SK-MEL-5 (cell line): ENCODE measurements at regions not wholly inside any gene's neighbourhood (a gene's known extent, or its start where the extent isn't known, plus 50 kb on each side); places are given as distances from the start of the nearest gene placed in this dataset.
"Not testable (repeated sequence)": the region's sequence is repeated elsewhere in the genome, so short reads cannot be mapped to it uniquely, and the experiment has no call there.

Experiments used
- DNase-seq: peaks from one replicate; pipeline ENCODE4 v3.0.0-alpha.2; 2016; ENCODE audit warnings: low read depth, low spot score
- in situ Hi-C: cut with HindIII; loops from 2 replicates; pipeline ENCODE4 v1.10.0; 2016; ENCODE audit warnings: low sequenced_read_pairs, high pct_unique_total_duplicates, low pct_unique_long_range_greater_than_20kb

GRCh38 chr9:30812821-30813220 lies 1571.6 kb upstream of the ACO1 start:
- in situ Hi-C loops: no loop called here
- no peak for DNase-seq

- in situ Hi-C loops: no loop called here
- no peak for DNase-seq
Observed at GRCh38 chr9:30815585-30815984, 1568.9 kb upstream of the ACO1 start.

GRCh38 chr9:30845136-30845535 lies 1539.3 kb upstream of the ACO1 start:
- in situ Hi-C loops: no loop called here
- DNase-seq: no peak

GRCh38 chr9:30846651-30847050 lies 1537.8 kb upstream of the ACO1 start:
- no peak for DNase-seq
- in situ Hi-C loops: no loop called here

DNA sequence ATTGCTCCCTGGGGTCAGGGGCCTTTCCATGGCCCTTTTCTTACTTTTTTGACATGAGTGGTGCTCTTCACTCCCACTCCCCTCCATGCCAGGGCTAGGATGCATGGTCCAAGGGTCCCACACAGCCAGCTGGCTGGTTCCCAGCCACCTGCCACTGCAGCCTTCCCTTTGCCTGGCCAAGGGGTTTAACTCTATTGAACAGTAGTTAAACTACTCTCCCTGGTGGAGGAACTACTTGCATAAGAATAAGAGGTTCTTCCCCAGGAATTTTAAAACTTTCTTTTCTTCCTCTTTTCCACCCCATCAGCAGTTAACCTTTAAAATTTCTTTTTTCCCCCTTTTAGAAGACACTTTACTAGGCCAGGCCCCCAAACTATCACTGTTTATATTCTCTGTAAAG lies 1532.8 kb upstream of the ACO1 start:
- in situ Hi-C loops: no loop called here
- no peak for DNase-seq

DNA sequence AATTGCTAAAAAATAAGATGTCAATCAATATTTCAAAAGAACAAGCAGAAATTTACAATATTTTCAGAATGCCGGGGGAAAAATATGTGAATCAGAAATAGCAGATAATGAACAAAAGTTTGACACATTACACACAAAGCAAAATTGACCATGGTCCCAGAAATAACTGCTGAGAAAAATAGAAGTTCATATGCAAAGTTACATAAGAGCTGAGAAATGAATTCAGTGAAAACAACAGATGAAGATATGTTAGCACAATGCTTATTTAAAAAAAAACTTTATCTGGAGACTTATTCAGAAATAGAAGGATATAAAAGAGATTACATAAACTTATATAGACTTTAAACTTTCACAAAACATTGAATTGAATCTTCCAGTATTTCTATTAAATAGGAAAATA lies 1483.7 kb upstream of the ACO1 start:
- DNase-seq: no peak
- in situ Hi-C loops: no loop called here

DNA sequence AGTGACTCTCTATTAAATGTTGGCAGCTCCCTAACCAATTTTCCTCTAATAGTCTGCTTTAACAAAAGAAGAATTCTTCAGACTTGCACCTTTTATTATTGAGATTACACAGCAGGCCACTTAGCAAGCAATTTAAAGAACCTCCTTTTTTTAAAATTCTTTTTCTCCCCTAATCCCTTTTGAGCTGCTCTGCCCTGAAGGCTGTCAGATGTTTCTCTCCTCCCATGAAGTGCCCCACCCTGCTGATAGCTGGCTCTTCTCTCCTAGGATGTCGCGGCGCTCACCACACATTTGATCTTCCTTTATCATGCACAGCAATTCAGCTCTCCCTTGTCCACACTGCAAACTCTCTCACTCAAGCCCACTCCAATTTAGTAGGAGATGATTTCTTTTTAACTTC lies 1471.1 kb upstream of the ACO1 start:
- in situ Hi-C loops: no loop called here
- DNase-seq: no peak

DNA sequence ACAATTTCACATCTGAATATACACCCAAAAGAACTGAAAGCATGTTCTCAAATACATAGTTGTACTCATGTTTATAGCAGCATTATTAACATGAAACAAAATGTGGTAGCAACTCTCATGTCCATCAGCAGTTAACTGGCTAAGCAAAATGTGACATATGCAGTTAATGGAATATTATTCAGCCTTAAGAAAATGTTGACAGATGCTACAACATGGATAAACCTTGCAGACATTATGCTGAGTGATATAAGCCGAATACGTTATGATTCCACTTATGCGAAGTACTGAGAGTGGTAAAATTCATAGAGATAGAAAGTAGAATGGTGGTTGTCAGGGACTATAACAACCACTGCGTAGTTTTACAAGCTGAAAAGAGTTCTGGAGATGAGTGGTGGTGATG lies 1469.0 kb upstream of the ACO1 start:
- in situ Hi-C loops: no loop called here
- DNase-seq: no peak

DNA sequence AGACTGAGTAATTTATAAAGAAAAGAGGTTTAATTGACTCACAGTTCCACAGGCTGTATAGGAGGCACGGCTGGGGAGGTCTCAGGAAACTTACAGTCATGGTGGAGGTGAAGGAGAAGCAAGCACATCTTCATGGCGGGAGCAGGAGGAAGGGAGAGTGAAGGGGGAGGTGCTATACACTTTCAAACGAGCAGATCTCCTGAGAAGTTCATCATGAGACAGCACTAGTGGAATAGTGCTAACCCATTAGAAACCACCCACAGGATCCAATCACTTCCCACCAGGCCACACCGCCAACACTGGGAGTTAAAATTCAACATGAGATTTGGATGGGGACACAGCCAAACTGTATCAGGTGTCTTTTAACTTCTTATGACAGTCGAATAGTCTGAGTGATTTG lies 1459.3 kb upstream of the ACO1 start:
- DNase-seq: no peak
- in situ Hi-C loops: no loop called here

- no peak for DNase-seq
- in situ Hi-C loops: no loop called here
Observed at GRCh38 chr9:30925635-30926034, 1458.8 kb upstream of the ACO1 start.

GRCh38 chr9:30928045-30928444 lies 1456.4 kb upstream of the ACO1 start:
- DNase-seq: no peak
- in situ Hi-C loops: no loop called here

DNA sequence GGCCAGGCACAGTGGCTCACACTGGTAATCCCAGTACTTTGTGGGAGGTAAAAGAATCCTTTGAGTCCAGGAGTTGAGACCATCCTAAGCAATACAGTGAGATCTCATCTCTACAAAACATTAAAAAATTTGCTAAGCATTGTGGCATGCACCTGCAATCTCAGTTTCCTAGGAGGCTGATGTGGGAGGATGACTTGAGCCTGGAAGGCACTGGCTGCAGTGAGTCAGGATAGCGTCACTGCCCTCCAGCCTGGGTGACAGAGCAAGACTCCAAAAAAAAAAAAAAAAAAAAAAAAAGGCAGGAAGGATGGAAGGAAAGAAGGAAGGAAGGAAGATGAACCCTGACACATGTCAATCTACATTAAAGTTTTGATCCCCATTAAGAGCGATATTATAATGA lies 1452.2 kb upstream of the ACO1 start:
- in situ Hi-C loops: no loop called here
- no peak for DNase-seq

- in situ Hi-C loops: no loop called here
- DNase-seq: no peak
Observed at GRCh38 chr9:30935730-30936129, 1448.7 kb upstream of the ACO1 start.

DNA sequence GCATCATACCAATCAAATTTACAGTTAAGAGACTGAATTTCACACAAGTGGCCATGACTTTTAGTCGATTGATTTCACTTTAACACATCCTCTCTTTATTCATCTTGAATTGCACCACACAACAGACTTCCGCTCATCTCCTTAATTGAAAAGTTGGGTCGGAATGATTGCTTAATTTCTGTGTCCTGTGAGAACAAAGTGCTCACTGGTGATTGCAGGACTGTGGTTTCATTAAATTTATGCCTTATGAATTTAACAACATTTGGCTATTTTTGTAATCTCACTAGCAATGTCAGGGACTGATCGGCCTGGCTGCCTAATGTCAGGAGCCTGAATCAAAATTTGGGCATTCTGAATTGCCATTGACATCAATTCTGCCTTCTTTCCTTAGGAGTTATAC lies 1447.3 kb upstream of the ACO1 start:
- in situ Hi-C loops: no loop called here

DNA sequence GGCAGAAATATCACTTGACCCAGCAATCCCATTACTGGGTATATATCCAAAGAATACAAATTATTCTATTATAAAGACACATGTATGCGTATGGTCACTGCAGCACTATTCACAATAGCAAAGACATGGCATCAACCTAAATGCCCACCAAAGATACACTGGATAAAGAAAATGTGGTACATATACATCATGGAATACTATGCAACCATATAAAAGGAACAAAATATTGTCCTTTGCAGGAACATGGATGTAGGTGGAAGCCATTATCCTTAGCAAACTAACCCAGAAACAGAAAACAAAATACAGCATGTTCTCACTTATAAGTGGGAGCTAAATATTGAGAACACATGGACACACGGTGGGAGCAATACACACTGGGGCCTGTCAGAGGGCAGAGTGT lies 1441.6 kb upstream of the ACO1 start:
- in situ Hi-C loops, DNase-seq: not testable (repeated sequence)

More for the DNA sequence above, 1447.3 kb upstream of the ACO1 start:
- DNase-seq: no peak

GRCh38 chr9:30943446-30944224 lies 1440.8 kb upstream of the ACO1 start:
- in situ Hi-C loops: no loop called here
- no peak for DNase-seq

DNA sequence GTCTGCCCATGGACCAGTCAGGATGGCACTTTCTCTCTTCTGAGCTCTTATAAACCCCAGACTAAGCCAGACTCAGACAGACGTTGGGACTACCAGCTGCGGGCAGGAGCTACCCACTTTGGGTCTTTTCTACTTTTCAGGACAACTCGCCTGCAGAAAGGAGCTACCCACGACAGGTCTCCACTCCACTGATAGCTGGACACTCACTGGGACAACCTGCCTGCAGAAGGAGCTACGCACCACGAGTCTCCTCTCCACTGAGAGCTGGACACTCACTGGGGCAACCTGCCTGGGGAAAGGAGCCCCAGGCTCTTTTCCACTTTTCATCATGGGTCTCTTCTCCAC lies 1440.2 kb upstream of the ACO1 start:
- in situ Hi-C loops: no loop called here

DNA sequence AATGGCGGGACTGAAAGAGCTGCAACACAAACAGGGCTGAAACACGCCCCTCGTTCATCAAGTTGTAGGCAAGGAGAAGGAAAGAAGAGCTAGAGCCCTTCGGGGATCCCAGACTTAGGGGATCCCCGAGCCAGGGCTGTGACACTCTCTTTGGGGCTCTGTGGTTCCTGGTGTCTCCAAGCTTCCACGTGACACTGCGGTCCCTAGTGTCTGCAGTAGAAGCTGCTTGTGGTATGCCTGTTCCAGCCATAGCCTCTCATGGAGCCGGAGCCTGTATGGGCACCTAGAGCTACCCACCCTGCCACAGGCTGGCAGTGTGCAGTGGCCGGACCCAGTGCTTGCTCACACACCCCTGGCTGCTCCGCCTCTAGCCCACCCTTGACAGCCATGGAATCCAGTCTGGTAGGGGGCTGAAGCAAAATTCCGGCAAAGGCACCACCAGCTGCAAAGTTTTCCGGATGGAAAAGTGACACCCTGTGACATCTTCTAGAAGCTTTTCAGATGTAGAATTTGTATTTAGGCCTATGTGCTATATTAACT lies 1439.6 kb upstream of the ACO1 start:
- DNase-seq: no peak
- in situ Hi-C loops: no loop called here

More for the DNA sequence above, 1440.2 kb upstream of the ACO1 start:
- DNase-seq: no peak

- DNase-seq: no peak
- in situ Hi-C loops: no loop called here
Observed at GRCh38 chr9:30964332-30964731, 1420.1 kb upstream of the ACO1 start.

- in situ Hi-C loops: no loop called here
- peak; percentile 75 for DNase-seq
Observed at GRCh38 chr9:30967476-30967875, 1417.0 kb upstream of the ACO1 start.
